ENCODE measurements at regions not wholly inside any gene's neighbourhood (a gene's known extent, or its start where the extent isn't known, plus 50 kb on each side); places are given as distances from the start of the nearest gene placed in this dataset.

DNA sequence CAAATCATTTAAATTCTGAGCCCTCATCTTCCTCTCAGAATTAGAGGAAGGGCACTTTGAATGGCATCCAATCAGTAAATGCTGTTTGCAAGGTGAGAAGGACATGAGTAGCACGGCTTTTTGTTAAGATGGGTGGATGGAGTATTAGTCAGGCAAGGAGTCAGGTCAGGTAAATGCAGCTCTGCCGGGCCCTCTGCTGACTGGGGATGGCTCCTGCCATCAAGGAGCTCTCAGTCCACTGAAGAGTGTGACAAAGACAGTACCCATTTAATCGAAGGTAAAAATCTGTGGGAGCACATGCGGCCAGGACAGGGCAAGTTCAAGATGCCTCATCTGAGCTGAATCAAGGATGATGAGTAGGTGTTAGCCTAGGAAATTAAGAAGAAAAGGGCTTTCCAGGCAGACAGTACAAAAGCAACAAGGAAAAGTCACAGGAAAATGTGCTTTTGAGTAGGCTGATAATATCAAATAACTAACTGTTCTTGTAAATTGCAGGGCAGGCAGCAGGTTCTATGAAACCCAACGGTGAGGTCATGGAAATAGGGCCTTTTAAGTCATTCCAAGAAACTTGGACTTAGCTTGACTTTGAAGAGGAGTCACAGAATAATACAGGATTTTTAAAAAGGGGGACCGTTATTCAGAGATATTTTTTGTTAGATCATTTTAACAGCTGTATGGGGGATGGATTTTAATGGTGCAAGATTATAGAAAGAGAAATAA lies 670.5 kb upstream of the ARGLU1 start:
- no peaks in the 10 kb centered on the region for H3K9me3 ChIP-seq (ENCODE audit: insufficient read depth, low read length)
- H3K4me2 ChIP-seq (ENCODE audit: low read depth, low read length, poor library complexity, severe bottlenecking) = no peak overlapping the region
- H3K27me3 ChIP-seq (ENCODE audit: low read length) = no peaks in the 10 kb centered on the region
- no peak overlapping the region for H3K4me3 ChIP-seq (ENCODE audit: insufficient read depth, low read length, poor library complexity, severe bottlenecking)
- no peaks in the 10 kb centered on the region for H3K79me2 ChIP-seq (ENCODE audit: insufficient read depth, low read length)
- no peak overlapping the region for H3K27ac ChIP-seq (ENCODE audit: low read depth, low read length)
- TF ChIP-seq, protein P1, sequence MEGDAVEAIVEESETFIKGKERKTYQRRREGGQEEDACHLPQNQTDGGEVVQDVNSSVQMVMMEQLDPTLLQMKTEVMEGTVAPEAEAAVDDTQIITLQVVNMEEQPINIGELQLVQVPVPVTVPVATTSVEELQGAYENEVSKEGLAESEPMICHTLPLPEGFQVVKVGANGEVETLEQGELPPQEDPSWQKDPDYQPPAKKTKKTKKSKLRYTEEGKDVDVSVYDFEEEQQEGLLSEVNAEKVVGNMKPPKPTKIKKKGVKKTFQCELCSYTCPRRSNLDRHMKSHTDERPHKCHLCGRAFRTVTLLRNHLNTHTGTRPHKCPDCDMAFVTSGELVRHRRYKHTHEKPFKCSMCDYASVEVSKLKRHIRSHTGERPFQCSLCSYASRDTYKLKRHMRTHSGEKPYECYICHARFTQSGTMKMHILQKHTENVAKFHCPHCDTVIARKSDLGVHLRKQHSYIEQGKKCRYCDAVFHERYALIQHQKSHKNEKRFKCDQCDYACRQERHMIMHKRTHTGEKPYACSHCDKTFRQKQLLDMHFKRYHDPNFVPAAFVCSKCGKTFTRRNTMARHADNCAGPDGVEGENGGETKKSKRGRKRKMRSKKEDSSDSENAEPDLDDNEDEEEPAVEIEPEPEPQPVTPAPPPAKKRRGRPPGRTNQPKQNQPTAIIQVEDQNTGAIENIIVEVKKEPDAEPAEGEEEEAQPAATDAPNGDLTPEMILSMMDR (IDR thresholded peaks at IDR 0.05; ENCODE audit: insufficient read depth, low read length, poor library complexity, severe bottlenecking) = no peak
- H3K36me3 ChIP-seq (ENCODE audit: low read length) = no peaks in the 10 kb centered on the region
- no peaks in the 10 kb centered on the region for H4K20me1 ChIP-seq (ENCODE audit: low read depth, low read length)
- H3K9ac ChIP-seq (ENCODE audit: low read length) = no peak overlapping the region
- H3K9me2 ChIP-seq (replicated peaks; ENCODE audit: insufficient read depth, low read length) = no peaks in the 10 kb centered on the region
- no peak overlapping the region for H2AFZ ChIP-seq (ENCODE audit: low read depth, low read length, severe bottlenecking)
- H3F3A ChIP-seq (ENCODE audit: insufficient read depth) = no peaks in the 10 kb centered on the region

DNA sequence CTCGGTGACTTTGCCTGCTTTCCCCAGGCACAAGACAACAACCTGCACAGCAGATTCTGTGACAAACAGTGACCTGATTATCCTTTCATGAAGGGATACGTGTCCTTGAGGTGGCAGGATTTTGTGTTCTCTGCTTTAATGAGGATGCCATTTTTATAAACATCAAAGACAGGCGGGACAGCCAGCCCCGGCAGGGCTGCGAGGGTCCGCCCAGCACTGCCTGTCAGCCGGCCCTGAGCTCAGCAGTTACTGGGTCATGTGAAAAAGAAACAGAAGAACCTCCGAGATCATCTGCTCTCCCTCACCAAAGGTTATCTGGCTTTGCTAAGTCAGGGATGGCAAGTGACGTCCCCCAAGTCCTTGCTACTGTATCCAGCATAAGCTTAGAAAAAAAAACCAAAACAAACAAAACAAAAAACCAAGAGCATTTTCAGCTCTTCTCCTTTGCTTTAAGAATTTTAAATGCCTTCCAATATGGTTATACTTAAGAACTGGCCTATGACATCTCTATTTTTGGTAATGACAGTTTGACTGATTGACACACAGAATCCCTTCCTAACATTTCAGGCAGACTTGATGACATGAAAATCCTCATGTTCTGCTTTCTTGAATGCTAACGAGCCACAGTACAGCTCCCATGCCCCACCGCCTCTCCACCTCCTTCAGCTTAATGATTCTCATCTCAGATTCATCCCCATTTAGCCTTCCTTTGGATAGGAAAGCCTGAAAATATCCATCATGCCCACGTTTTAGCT lies 666.6 kb upstream of the ARGLU1 start:
- Histone ChIP-seq H3K9me2 (replicated peaks; ENCODE audit: insufficient read depth, low read length) (no peaks in the 10 kb centered on the region), H3K27me3 (ENCODE audit: low read length) (no peaks in the 10 kb centered on the region), H3K4me3 (ENCODE audit: insufficient read depth, low read length, poor library complexity, severe bottlenecking) (no peak overlapping the region), H3K9me3 (ENCODE audit: insufficient read depth, low read length) (no peaks in the 10 kb centered on the region), H3K9ac (ENCODE audit: low read length) (no peak overlapping the region), H3K4me2 (ENCODE audit: low read depth, low read length, poor library complexity, severe bottlenecking) (no peak overlapping the region), H3F3A (ENCODE audit: insufficient read depth) (no peaks in the 10 kb centered on the region), H3K79me2 (ENCODE audit: insufficient read depth, low read length) (no peaks in the 10 kb centered on the region), H3K36me3 (ENCODE audit: low read length) (no peaks in the 10 kb centered on the region), H4K20me1 (ENCODE audit: low read depth, low read length) (no peaks in the 10 kb centered on the region), H3K27ac (ENCODE audit: low read depth, low read length) (no peak overlapping the region), H2AFZ (ENCODE audit: low read depth, low read length, severe bottlenecking) (no peak overlapping the region)
- TF ChIP-seq EZH2phosphoT487 (conservative IDR thresholded peaks at IDR 0.05; ENCODE audit: low read length) = no peak
- TF ChIP-seq, protein P1 (IDR thresholded peaks at IDR 0.05; ENCODE audit: insufficient read depth, low read length, poor library complexity, severe bottlenecking) = no peak

DNA sequence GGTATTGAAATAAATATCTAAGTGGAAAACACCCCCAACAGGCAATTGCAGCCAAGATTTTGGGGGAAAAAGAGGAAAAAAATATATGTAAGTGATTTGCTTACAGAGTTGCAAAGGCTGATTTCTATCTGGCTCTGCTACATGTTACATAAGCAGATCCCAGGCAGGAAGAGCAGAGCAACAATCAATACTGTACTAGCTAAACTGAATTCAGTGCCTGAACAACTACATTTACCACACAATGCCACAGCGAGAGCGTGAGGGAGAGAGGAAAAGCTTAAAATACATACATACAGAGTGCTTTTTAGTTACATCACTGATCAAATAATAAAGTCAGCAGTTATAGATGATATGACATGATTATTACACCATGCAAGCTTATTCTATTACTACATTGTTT lies 665.6 kb upstream of the ARGLU1 start:
- Histone ChIP-seq H3K27ac (ENCODE audit: low read depth, low read length) (no peak overlapping the region), H3K36me3 (ENCODE audit: low read length) (no peaks in the 10 kb centered on the region), H3K9ac (ENCODE audit: low read length) (no peak overlapping the region), H3K4me3 (ENCODE audit: insufficient read depth, low read length, poor library complexity, severe bottlenecking) (no peak overlapping the region), H4K20me1 (ENCODE audit: low read depth, low read length) (no peaks in the 10 kb centered on the region), H3K79me2 (ENCODE audit: insufficient read depth, low read length) (no peaks in the 10 kb centered on the region), H3F3A (ENCODE audit: insufficient read depth) (no peaks in the 10 kb centered on the region), H3K9me2 (replicated peaks; ENCODE audit: insufficient read depth, low read length) (no peaks in the 10 kb centered on the region), H2AFZ (ENCODE audit: low read depth, low read length, severe bottlenecking) (no peak overlapping the region), H3K27me3 (ENCODE audit: low read length) (no peaks in the 10 kb centered on the region), H3K9me3 (ENCODE audit: insufficient read depth, low read length) (no peaks in the 10 kb centered on the region), H3K4me2 (ENCODE audit: low read depth, low read length, poor library complexity, severe bottlenecking) (no peak overlapping the region)
- TF ChIP-seq EZH2phosphoT487 (conservative IDR thresholded peaks at IDR 0.05; ENCODE audit: low read length) = no peak
- TF ChIP-seq, protein P1 (IDR thresholded peaks at IDR 0.05; ENCODE audit: insufficient read depth, low read length, poor library complexity, severe bottlenecking) = no peak

Measured in SU-DHL-6 (cell line).